Pancreas (tissue), 10 donors: ENCODE measurements at regions not wholly inside any gene's neighbourhood (a gene's known extent, or its start where the extent isn't known, plus 50 kb on each side); places are given as distances from the start of the nearest gene placed in this dataset.

Source experiments
- ATAC-seq, 4 donors: fragments of 200-7000 bp; cut with Tn5 transposase; one replicate each; pipeline versions ENCODE4 v1.8.0 to v1.9.1; 2020; ENCODE audit warnings: mild to moderate bottlenecking in 4 of 4, moderate library complexity in 4 of 4
- DNase-seq, 6 donors: peaks; one replicate each; pipeline ENCODE4 v3.0.0-alpha.2; 2020
- FAIRE-seq: peaks from 2 replicates; lab custom pipeline; 2012; peaks lifted over from hg19 to GRCh38; lab: Jason Lieb, UNC
- H3K27ac ChIP-seq, 4 donors: fragments of 200-600 bp; sonication (generic); 1 replicate in 3 of 4; 2 replicates in 1 of 4; pipeline versions ENCODE4 v1.5.0 to v1.8.0; 2020
- H3K27me3 ChIP-seq, 4 donors: fragments of 200-600 bp; one replicate each; pipeline ENCODE4 v1.8.0; 2021
- H3K36me3 ChIP-seq, 3 donors: fragments of 200-600 bp; sonication (generic) in 1 of 3; one replicate each; pipeline versions ENCODE4 v1.5.0 to v1.8.0; 2020 to 2021
- H3K4me1 ChIP-seq, 3 donors: fragments of 200-600 bp; one replicate each; pipeline ENCODE4 v1.8.0; 2021
- H3K4me3 ChIP-seq, 4 donors: fragments of 200-600 bp; sonication (generic) in 2 of 4; one replicate each; pipeline versions ENCODE4 v1.5.0 to v1.8.0; 2020 to 2021
- H3K9me3 ChIP-seq, 4 donors: fragments of 200-600 bp; one replicate each; pipeline ENCODE4 v1.8.0; 2021
- WGBS, 2 donors: extraction: QIAGEN DNeasy Blood & Tissue Kit; methylation state at CpG; one replicate each; pipeline ENCODE4 v1.1.7; 2013; 5-methylcytosine and 5-hydroxymethylcytosine counted together
- intact Hi-C, 3 donors: fragments of 100-400 bp; cut with DNase I; formaldehyde crosslinking; loops; one replicate each; pipeline versions ENCODE4 v1.11.1 to v1.14.2; 2022
- TF ChIP-seq, protein P1 (sequence below), 4 donors: fragments of 200-600 bp; sonication (generic) in 3 of 4; IDR thresholded peaks; one replicate each; pipeline versions ENCODE4 v1.5.0 to v1.8.0; 2021; ENCODE audit warnings: antibody characterized with exemption in 4 of 4
- donor health status: healthy with polysubstance abuse.
- donor health status: DM: no; HTN: no; CAD: no; lungs with moderate emphysema.
- donor health status: DM: no; HTN: no; CAD: no.
- donor health status: control.
- donor health status: control.
- donor health status: Bipolar disorder and iron deficiency.
- donor health status: DM: yes; HTN: yes; CAD: no.
- donor health status: DM: no; HTN: no; CAD: no.
- donor health status: DM: no; HTN: no; CAD: no.
- donor health status: DM: yes; HTN: yes; CAD: no.

DNA sequence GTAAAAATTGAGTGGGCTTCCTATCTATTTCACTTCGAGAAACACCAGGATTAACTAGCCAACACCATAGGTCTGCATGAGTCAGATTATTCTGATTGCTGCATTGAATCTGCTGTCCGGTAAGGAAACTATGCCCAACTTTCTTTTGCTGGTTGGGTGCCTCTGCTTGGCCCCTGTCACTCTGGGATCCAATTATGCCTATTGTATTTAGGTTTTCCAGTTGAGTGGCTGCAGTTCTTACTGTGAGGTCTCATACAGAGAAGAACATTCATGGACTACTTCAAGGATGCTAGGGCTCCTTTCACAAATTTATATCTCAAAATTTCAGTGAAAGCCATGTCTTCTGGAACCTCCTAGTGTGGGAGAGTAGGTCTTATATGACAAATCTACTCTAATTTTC is 215.1 kb upstream of the SORCS1 start:
- no peaks in the 10 kb centered on the region for H3K36me3 ChIP-seq
- FAIRE-seq = no peak
- H3K27me3 ChIP-seq = no peaks in the 10 kb centered on the region
- H3K9me3 ChIP-seq = no peaks in the 10 kb centered on the region
- TF ChIP-seq, protein P1, sequence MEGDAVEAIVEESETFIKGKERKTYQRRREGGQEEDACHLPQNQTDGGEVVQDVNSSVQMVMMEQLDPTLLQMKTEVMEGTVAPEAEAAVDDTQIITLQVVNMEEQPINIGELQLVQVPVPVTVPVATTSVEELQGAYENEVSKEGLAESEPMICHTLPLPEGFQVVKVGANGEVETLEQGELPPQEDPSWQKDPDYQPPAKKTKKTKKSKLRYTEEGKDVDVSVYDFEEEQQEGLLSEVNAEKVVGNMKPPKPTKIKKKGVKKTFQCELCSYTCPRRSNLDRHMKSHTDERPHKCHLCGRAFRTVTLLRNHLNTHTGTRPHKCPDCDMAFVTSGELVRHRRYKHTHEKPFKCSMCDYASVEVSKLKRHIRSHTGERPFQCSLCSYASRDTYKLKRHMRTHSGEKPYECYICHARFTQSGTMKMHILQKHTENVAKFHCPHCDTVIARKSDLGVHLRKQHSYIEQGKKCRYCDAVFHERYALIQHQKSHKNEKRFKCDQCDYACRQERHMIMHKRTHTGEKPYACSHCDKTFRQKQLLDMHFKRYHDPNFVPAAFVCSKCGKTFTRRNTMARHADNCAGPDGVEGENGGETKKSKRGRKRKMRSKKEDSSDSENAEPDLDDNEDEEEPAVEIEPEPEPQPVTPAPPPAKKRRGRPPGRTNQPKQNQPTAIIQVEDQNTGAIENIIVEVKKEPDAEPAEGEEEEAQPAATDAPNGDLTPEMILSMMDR (IDR thresholded peaks at IDR 0.05) = no peak
- H3K27ac ChIP-seq = no peak overlapping the region
- intact Hi-C loops = no loop called here
- no peak for ATAC-seq
- DNase-seq = no peak
- H3K4me1 ChIP-seq = no peaks in the 10 kb centered on the region
- WGBS, 2 donors = 62 to 72% methylated on average over 2 of the region's 2 CpGs
- no peak overlapping the region for H3K4me3 ChIP-seq

DNA sequence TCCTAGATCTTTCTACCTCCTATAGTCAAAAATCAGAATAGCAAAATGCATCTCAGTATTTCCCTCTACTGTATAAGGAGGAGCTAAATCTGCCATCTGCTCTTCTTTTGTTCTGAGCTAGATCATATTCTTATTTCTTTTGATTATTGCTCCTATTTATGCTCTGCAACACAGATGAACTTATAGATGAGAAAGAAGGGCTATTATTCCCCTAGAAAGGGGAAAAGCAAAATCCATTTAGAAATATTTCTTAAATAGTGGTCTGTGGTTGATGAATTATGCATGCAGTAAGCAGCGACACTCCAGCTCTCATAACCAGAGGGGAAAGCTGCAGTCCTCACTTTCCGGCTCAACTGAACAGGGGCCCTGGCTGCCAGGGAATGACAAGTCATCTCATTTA is 207.3 kb upstream of the SORCS1 start:
- intact Hi-C loops = no loop called here
- Histone ChIP-seq H3K36me3 (no peaks in the 10 kb centered on the region), H3K27me3 (no peaks in the 10 kb centered on the region), H3K27ac (no peak overlapping the region), H3K4me1 (no peaks in the 10 kb centered on the region), H3K9me3 (no peaks in the 10 kb centered on the region), H3K4me3 (no peak overlapping the region)
- DNase-seq = no peak
- no peak for ATAC-seq
- TF ChIP-seq, protein P1 (IDR thresholded peaks at IDR 0.05) = no peak
- 72 to 77% methylated on average over 2 of the region's 2 CpGs for WGBS, 2 donors
- no peak for FAIRE-seq

DNA sequence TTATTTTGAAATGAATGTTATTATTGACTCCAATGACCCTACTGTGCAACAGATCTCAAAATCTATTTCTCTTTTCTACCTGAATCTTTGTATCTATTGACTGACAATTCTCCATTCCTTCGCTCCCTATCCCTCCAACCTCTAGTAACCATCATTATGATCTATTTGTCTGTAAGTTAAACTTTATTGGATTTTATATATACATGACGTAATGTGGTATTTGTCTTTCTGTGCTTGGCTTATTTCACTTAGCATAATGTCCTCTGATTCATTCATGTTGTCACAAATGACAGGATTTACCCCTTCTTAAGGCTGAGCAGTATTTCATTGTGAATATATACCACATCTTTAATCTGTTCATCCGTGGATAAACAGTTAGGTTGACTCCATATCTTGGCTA is 200.4 kb upstream of the SORCS1 start:
- TF ChIP-seq, protein P1 (IDR thresholded peaks at IDR 0.05) = no peak
- H3K4me3 ChIP-seq = no peak overlapping the region
- ATAC-seq = no peak
- no peaks in the 10 kb centered on the region for H3K36me3 ChIP-seq
- FAIRE-seq = no peak
- intact Hi-C loops = no loop called here
- no peaks in the 10 kb centered on the region for H3K4me1 ChIP-seq
- WGBS, 2 donors = 64 to 73% methylated on average over 3 of the region's 3 CpGs
- no peaks in the 10 kb centered on the region for H3K9me3 ChIP-seq
- no peak overlapping the region for H3K27ac ChIP-seq
- DNase-seq = no peak
- H3K27me3 ChIP-seq = no peaks in the 10 kb centered on the region

DNA sequence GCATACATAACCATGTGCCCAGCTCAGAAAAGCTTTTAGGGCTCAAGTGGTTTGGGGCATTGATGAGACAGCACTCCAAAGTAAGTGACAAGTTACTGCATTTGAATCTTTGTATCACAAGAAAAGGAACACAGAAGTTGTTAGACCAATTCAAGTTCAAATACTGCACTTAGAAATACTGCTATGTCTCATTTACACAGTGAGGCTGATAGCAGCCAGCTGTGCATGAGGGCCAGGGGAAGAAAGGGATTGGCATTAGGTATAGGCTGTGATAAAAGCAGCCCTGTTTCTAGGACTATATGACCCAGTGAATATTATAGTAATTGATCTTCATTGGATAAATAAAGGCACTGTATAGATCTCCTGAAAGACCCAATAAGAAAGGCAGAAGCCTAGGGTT is 197.8 kb upstream of the SORCS1 start:
- ATAC-seq (no peak), FAIRE-seq (no peak), DNase-seq (no peak)
- no peaks in the 10 kb centered on the region for H3K27me3 ChIP-seq
- H3K4me1 ChIP-seq = no peaks in the 10 kb centered on the region
- no peaks in the 10 kb centered on the region for H3K36me3 ChIP-seq
- TF ChIP-seq, protein P1 (IDR thresholded peaks at IDR 0.05) = no peak
- no peak overlapping the region for H3K27ac ChIP-seq
- intact Hi-C loops = no loop called here
- H3K4me3 ChIP-seq = no peak overlapping the region
- no peaks in the 10 kb centered on the region for H3K9me3 ChIP-seq

DNA sequence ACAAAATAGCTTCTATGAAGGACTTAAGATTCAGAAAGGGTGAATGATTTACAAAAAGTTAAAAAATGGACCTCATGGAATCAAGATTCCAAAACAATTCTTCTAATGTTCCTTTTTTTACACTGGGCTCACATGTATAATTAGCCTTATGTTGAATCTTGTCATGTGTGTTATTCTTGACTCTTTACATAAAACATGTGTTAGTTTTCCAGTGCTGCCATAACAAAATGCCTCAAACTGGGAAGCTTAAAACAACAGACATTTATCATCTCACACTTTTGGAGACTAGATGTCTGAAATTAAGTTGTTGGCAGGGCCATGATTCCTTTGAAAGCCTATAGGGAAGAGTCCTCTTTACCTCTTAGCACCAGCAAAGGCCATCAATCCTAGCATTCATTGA is 192.5 kb upstream of the SORCS1 start:
- TF ChIP-seq, protein P1 (IDR thresholded peaks at IDR 0.05) = no peak
- H3K4me1 ChIP-seq = no peaks in the 10 kb centered on the region
- no peak overlapping the region for H3K4me3 ChIP-seq
- H3K27me3 ChIP-seq = no peaks in the 10 kb centered on the region
- H3K9me3 ChIP-seq = no peaks in the 10 kb centered on the region
- ATAC-seq (no peak), DNase-seq (no peak), FAIRE-seq (no peak)
- H3K27ac ChIP-seq = no peak overlapping the region
- intact Hi-C loops = no loop called here
- no peaks in the 10 kb centered on the region for H3K36me3 ChIP-seq
